ENCODE measurements at regions not wholly inside any gene's neighbourhood (a gene's known extent, or its start where the extent isn't known, plus 50 kb on each side); places are given as distances from the start of the nearest gene placed in this dataset.

DNA sequence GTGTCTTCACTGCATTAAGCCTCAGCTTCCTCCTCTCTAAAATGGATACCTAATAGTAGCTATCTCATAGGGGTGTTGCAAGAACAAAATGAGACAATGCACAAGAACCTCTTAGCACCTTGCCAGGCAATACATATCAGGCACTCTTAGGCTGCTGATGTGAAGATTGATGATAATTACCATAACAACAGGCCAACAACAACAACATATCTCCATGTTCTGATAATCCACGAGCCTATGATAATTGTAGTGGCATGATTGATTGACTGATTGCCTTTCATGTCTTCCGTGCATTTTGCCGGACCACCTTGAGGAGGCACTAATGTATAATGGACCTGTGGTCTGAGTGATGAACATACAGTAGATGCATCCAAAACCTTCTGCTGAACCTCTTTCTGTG, 50.7 kb upstream of the WSCD2 start:
- DNase-seq (ENCODE audit: low read depth), result no peak
- TF ChIP-seq, protein P1, sequence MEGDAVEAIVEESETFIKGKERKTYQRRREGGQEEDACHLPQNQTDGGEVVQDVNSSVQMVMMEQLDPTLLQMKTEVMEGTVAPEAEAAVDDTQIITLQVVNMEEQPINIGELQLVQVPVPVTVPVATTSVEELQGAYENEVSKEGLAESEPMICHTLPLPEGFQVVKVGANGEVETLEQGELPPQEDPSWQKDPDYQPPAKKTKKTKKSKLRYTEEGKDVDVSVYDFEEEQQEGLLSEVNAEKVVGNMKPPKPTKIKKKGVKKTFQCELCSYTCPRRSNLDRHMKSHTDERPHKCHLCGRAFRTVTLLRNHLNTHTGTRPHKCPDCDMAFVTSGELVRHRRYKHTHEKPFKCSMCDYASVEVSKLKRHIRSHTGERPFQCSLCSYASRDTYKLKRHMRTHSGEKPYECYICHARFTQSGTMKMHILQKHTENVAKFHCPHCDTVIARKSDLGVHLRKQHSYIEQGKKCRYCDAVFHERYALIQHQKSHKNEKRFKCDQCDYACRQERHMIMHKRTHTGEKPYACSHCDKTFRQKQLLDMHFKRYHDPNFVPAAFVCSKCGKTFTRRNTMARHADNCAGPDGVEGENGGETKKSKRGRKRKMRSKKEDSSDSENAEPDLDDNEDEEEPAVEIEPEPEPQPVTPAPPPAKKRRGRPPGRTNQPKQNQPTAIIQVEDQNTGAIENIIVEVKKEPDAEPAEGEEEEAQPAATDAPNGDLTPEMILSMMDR (IDR thresholded peaks at IDR 0.05; ENCODE audit: low read depth, low read length, missing control alignments), result no peak
- no peak overlapping the region for H3K4me3 ChIP-seq (ENCODE audit: low read depth, low read length)

Measured in GM12864 (cell line).